HG03175 (cell line): ENCODE measurements at regions not wholly inside any gene's neighbourhood (a gene's known extent, or its start where the extent isn't known, plus 50 kb on each side); places are given as distances from the start of the nearest gene placed in this dataset.
A peak's percentile ranks its signal among the peaks of the same experiment; 100 is the strongest.
"Not testable (repeated sequence)": the region's sequence is repeated elsewhere in the genome, so short reads cannot be mapped to it uniquely, and the experiment has no call there.

ENCODE experiments used
- ATAC-seq: cut with Tn5 transposase; IDR thresholded peaks from one replicate; pipeline ENCODE4 v1.9.1; 2021; ENCODE audit warnings: mild to moderate bottlenecking, moderate library complexity; ENCODE audit not compliant: unreplicated experiment

DNA sequence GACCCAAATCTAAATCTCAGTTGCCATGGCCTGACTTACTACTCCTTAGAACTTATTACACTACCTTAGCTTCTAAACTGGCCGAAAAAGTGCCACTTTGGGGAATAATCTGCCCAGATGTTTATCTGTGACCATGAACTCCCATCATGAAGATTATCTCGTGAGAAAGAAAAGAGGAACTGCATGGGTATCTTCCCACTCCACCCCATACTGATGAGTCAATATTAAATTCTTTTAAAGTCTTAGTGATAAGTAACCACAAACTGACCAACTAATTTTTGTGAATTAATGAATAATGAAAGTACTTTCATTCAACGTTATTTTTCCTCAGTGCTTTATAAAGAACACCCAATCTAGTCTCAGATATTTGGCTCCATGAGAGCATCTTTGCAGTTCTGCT lies 493.5 kb downstream of the EBF1 start:
- no peak for ATAC-seq

DNA sequence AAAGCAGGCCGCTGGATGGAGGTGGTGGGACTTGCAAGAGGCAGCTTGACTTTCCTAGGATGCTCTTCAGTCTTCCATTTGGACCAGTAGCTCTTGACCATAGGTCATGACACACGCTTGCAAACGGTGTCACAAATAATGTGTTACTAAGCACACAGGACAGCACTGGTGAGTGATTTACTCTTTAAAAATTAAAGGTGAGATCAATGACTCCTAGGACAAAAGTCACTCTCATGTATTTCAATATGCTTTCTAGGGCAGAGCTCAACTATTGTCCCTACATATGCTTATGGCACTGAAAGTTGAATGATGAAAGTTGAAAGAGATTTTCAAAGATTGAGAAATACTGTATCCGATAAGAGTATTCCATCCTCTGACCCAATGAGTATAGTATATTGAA lies 496.7 kb downstream of the EBF1 start:
- ATAC-seq: no peak

DNA sequence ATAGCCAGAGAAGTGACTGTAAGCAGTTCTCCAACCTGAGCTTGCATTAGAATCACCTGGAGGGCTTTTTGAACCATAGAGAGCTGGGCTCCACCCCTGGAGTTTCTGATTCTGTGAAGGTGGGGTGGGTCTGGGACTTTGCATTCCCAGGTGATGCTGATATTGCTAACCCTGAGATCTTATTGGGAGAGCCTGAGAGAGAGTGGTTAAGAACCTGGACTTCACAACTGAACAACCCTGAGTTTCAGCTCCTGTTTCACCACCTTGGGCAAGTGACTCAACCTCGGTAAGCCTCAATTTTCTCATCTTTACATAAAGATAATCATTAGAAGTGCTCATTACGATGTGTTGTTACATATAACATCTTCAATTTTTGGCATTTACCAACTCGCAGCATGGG lies 498.6 kb downstream of the EBF1 start:
- ATAC-seq: no peak

GRCh38 chr5:158600679-158601078 lies 499.0 kb downstream of the EBF1 start:
- no peak for ATAC-seq

- ATAC-seq: no peak
These were observed 500.6 kb downstream of the EBF1 start for GRCh38 chr5:158599157-158599556.

DNA sequence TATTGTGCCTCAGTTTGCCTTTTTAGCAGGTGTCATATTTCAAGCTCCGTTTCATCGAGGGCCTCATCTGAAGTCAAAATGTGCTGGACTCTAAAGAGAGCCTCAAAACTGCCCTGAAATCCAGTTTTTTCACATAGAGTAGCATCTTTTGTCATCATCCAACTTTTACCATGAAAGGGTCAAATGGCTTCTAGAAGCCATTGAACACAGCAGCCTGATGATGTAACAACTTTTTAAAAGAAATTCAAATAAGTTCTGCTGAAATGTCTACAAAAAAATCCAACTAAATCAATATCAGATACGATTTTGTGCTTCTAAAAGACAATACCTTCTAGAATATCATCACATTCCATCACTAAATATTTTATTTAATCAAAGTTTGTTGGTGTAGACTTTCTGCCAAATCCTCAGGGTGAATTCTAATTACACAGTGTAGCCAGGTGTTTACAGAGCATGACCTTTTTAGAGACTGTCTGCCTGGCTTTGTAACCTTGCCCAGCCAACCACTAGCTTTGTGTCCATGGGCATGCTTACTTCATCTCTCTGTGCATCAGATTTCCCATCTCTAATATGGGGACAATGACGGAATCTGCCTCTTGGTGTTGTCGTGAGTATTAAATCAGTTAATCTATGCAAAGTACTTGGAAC lies 505.0 kb downstream of the EBF1 start:
- no peak for ATAC-seq

GRCh38 chr5:158593925-158594324 lies 505.8 kb downstream of the EBF1 start:
- ATAC-seq: no peak

- no peak for ATAC-seq
These were observed 508.3 kb downstream of the EBF1 start for GRCh38 chr5:158591301-158591863.

- ATAC-seq: no peak
These were observed 508.9 kb downstream of the EBF1 start for GRCh38 chr5:158590746-158591300.

DNA sequence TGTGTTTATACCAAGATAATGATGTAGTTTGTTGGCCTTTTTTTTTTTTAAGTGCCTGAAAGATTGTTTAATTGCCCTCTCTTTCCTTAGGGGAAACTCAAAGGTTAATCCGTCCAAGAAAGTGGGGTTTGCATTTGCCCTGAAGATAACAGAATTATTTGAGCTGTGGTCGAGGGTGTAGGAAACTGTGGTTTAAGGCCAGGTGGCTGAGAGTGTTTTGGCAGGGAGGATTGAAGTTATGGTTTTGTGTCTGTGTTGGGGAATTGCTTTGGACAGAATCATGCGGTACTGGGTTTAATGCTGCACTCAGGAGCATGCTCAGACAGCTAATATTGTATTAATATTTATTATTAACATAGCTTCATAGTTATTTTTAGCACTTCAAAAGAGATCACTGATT lies 509.8 kb downstream of the EBF1 start:
- no peak for ATAC-seq

DNA sequence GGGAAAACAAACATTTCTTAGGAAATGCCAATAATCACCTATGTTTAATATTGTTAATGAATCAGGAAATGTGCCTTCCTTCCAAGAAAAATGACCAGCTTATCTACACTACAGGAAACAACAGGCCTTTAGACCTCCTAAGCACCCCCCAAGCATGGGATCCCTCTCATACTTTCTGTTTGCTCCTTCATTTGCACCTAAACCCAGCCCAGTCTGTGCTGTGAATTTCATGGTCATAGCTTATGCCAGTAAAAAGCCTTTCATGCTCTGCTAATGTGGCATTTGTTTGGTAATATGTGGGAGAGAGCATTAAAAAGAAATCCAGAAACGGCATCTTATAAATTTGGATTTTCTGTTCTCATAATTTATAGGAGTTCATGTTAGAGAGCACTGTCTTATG lies 511.1 kb downstream of the EBF1 start:
- no peak for ATAC-seq

- ATAC-seq: no peak
These were observed 513.7 kb downstream of the EBF1 start for GRCh38 chr5:158586054-158586453.

- not testable (repeated sequence) for ATAC-seq
These were observed 517.0 kb downstream of the EBF1 start for GRCh38 chr5:158582669-158583068.

DNA sequence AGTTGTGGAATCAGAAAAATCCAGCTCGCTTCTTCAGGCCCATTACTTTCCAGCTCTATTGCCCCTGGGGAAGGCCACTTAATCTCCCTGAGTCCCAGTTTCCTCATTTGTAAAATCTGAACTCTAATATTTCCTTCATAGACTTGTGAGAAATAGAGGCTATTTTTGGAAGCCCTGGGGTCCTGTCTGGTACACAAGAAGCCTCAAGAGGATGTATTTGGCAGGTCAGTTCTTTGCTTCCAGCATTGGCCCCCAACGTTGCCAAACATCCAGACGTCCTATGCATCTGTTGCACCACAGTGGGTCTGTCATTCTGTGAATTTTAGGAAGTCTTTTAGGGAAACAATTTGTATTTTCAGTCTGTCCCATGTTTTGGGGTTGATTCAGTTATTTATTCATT lies 525.9 kb downstream of the EBF1 start:
- ATAC-seq: no peak

DNA sequence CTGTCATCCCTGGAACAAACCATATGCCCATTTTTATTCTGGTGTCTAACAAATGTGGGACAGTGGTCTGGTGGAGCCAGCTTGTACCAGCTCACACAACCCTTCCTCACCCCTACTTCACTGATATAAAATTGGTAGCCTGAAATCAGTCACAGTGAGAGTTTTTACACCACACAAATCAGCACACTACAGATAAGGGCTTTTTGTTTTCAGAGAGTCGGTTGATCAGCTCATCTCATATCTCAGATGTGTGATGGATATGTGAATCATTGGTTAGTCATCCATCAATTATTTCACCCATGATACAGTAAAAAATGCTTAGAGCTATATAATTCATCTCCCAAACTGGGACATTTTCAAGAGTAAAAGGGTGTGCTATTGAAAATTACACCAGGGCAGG lies 529.2 kb downstream of the EBF1 start:
- no peak for ATAC-seq

GRCh38 chr5:158569534-158569933 lies 530.2 kb downstream of the EBF1 start:
- no peak for ATAC-seq

- ATAC-seq: no peak
These were observed 534.5 kb downstream of the EBF1 start for GRCh38 chr5:158565017-158565789.

DNA sequence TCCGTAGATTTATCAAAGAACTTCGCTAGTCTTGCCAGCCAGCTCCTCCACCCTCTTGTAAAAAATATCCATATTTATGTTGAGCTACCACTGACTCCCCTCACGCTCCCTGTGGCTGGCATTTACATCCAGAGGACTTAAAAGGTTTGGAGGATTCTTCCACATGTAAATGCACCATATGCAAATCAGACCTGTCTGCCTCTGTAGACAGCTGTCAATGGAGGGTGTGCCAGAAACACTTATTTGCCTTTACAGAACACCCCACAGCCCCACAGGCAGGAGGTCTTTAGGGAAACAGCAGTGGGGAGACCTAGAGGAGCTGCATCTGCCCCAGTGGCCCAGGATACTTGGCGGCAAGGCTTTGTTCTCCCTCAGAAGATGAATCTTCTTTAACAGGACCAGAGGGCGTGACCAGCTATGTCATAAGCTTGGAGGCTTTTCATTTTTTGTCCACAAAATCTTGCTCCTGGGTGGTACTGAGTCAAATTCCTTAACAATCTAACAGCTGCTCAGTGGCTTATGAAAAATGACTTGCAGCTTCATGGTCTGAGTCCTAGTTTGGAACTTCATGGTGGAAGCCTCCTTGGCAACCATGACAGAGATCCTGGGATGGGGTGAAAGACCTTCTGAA lies 535.8 kb downstream of the EBF1 start:
- ATAC-seq: no peak

DNA sequence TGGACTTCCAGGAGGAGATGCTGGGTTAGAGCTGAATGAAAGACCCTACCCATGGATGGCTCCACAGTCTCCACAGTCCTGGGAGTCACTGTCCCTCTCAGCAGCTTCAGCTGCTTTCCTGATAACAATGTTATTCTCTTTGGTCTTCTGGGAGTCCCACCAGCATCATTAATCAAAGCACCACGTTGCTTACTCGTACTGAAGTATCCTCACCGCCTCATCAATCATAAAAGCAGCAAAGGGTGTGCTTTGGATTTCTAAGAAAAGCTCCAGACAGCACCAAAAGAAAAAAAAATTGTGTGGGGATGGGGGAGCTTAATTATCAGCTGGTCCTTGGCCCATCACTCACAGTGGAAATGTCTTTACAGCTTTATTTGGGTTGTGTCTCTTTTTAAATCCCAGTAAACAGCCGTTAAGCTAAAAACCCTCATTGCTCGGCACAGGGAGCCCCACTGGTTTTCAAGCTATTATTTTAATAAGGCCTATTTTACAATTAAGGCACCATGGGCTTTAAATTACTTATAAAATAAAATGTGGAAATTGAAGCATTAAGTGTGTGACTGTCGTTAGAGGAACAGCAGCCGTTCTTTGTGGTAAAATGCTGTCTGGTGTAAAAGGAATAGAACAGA lies 538.0 kb downstream of the EBF1 start:
- ATAC-seq: no peak

DNA sequence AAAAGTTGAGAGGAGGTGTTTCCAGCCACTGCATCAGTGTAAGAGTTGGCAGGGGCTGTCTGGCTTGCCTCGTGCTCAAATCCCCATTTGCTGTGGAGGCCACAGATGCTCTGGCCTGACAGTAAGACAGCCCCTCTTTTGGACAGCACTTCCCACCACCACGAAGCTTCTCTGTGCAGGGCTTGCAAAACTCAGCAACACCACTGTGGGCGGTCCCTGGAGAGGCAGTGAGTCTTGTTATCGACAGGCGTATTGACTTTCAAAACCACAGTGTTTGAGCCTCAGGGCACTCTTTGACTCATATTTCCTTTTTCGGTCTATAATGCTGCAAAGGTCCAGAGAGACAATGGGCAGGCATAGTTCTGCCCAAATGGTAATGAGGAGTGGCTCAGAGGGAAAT lies 539.5 kb downstream of the EBF1 start:
- ATAC-seq: peak; percentile 95

DNA sequence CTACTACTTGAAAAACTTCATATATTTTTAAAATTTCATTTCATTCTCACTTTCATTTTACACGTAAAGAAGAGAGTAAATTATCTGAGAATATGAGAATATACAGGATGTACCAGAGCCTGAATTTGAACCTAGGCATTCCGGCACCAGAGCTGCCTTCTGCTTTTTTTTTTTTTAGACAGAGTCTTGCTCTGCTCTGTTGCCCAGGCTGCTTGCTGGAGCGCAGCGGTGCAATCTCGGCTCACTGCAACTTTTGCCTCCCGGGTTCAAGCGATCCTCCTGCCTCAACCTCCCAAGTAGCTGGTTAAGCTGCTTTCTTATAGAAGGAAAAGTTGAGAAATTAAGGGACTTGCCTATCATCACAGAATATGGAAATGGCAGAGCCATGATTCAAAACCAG lies 540.1 kb downstream of the EBF1 start:
- peak; percentile 55 for ATAC-seq
